HCT116 (cell line): ENCODE measurements at regions not wholly inside any gene's neighbourhood (a gene's known extent, or its start where the extent isn't known, plus 50 kb on each side); places are given as distances from the start of the nearest gene placed in this dataset.

ENCODE experiments used
- ATAC-seq: fragments of 200-7000 bp; cut with Tn5 transposase; 2 replicates; pipeline ENCODE4 v1.9.1; 2020; ENCODE audit warnings: mild to moderate bottlenecking, moderate library complexity
- BruUV-seq: library from RNA; stranded (reverse); fragments of 400-500 nt; replicated peaks from 2 replicates; lab custom pipeline; 2021; lab: Mats Ljungman, UMichigan
- CTCF ChIA-PET: fragments of 300-600 bp; sonication (Branson Sonifier 250); formaldehyde crosslinking; loops from one replicate; lab custom pipeline; 2021; ENCODE audit warnings: antibody characterized with exemption; lab: Charles Lee
- POLR2A ChIA-PET: fragments of 300-600, 350-600 bp; sonication (Branson Sonifier 250); formaldehyde crosslinking; loops from one replicate; lab custom pipeline; 2021; ENCODE audit warnings: antibody characterized with exemption; lab: Charles Lee
- RAD21 ChIA-PET, 2 experiments: fragments of 300-600 bp; sonication (Branson Sonifier 250); formaldehyde crosslinking; loops; one replicate each; lab custom pipeline; 2023; ENCODE audit warnings: low total read pairs in 2 of 2; ENCODE audit not compliant: uncharacterized antibody in 2 of 2, unreplicated experiment in 2 of 2, low non-redundant PET in 1 of 2; lab: Charles Lee
- DNase-seq: peaks from one replicate; pipeline ENCODE4 v3.0.0-alpha.2; 2010; ENCODE audit warnings: low read depth, low spot score
- H2AFZ ChIP-seq: fragments of 200-600 bp; shearing (Covaris generic), sonication (generic); 2 replicates; pipeline ENCODE4 v1.6.1; 2017; ENCODE audit warnings: low read depth, mixed run types, mixed read lengths, antibody characterized with exemption, low read length; ENCODE audit not compliant: poor library complexity, severe bottlenecking
- H3K27ac ChIP-seq: 2 replicates; pipeline ENCODE4 v1.5.1; 2012; ENCODE audit warnings: low read depth, low read length
- H3K27me3 ChIP-seq: fragments of 200-600 bp; sonication (generic); 2 replicates; pipeline ENCODE4 v1.6.1; 2016; ENCODE audit warnings: mixed run types, low read length, mixed read lengths; ENCODE audit not compliant: insufficient read depth
- H3K36me3 ChIP-seq, 2 experiments: fragments of 200-500 bp in 1 of 2; fragments of 200-600 bp in 1 of 2; sonication (Bioruptor generic) in 1 of 2; sonication (generic) in 1 of 2; 2 replicates each; pipeline versions ENCODE4 v1.5.1 to v1.6.1; 2014 to 2016; ENCODE audit warnings: low read length in 2 of 2, inconsistent platforms in 1 of 2, mixed read lengths in 1 of 2, mixed run types in 1 of 2; ENCODE audit not compliant: insufficient read depth in 2 of 2, control insufficient read depth in 1 of 2
- H3K4me1 ChIP-seq, 2 experiments: fragments of 200-600 bp in 1 of 2; sonication (generic) in 1 of 2; 2 replicates each; pipeline versions ENCODE4 v1.5.1 to v1.6.1; 2012 to 2017; ENCODE audit warnings: low read length in 2 of 2, inconsistent platforms in 1 of 2, mild to moderate bottlenecking in 1 of 2, mixed read lengths in 1 of 2, mixed run types in 1 of 2, moderate library complexity in 1 of 2; ENCODE audit not compliant: insufficient read depth in 2 of 2, control insufficient read depth in 1 of 2
- H3K4me2 ChIP-seq: fragments of 200-600 bp; sonication (generic); 2 replicates; pipeline ENCODE4 v1.6.1; 2017; ENCODE audit warnings: mixed run types, low read length, mixed read lengths
- H3K4me3 ChIP-seq, 2 experiments: fragments of 200-600 bp in 1 of 2; sonication (generic) in 1 of 2; replicated peaks in 1 of 2; 2 replicates each; pipeline ENCODE4 v1.5.1; 2011 to 2016; ENCODE audit warnings: low read length in 2 of 2, control low read depth in 1 of 2, low read depth in 1 of 2, mild to moderate bottlenecking in 1 of 2, mixed read lengths in 1 of 2, mixed run types in 1 of 2
- H3K79me2 ChIP-seq: fragments of 200-600 bp; sonication (generic); 2 replicates; pipeline ENCODE4 v1.6.1; 2017; ENCODE audit warnings: mild to moderate bottlenecking, mixed run types, low read length, moderate library complexity, mixed read lengths; ENCODE audit not compliant: insufficient read depth
- H3K9ac ChIP-seq: fragments of 200-600 bp; sonication (generic); 2 replicates; pipeline ENCODE4 v1.6.1; 2016; ENCODE audit warnings: low read length, mixed read lengths
- H3K9me2 ChIP-seq: fragments of 200-600 bp; sonication (generic), shearing (Covaris generic); 2 replicates; pipeline ENCODE4 v1.6.1; 2017; ENCODE audit warnings: mixed run types, mild to moderate bottlenecking, moderate library complexity; ENCODE audit not compliant: insufficient read depth
- H3K9me3 ChIP-seq, 2 experiments: fragments of 200-500 bp in 1 of 2; fragments of 200-600 bp in 1 of 2; sonication (Bioruptor generic) in 1 of 2; sonication (generic) in 1 of 2; 2 replicates each; pipeline ENCODE4 v1.6.1; 2014 to 2017; ENCODE audit warnings: low read length in 2 of 2, mixed read lengths in 2 of 2, inconsistent platforms in 1 of 2, low read depth in 1 of 2, mild to moderate bottlenecking in 1 of 2, mixed run types in 1 of 2, moderate library complexity in 1 of 2; ENCODE audit not compliant: control insufficient read depth in 1 of 2, insufficient read depth in 1 of 2
- H4K20me1 ChIP-seq: fragments of 200-600 bp; sonication (generic), shearing (Covaris generic); 2 replicates; pipeline ENCODE4 v1.6.1; 2017; ENCODE audit warnings: mixed run types, mild to moderate bottlenecking, moderate library complexity; ENCODE audit not compliant: insufficient read depth
- ATF3 ChIP-seq: IDR thresholded peaks from 2 replicates; pipeline ENCODE4 v1.6.1; 2012
- ELF1 ChIP-seq: IDR thresholded peaks from 2 replicates; pipeline ENCODE4 v1.6.1; 2012; ENCODE audit warnings: low read depth, borderline replicate concordance
- POLR2A ChIP-seq: IDR thresholded peaks from 2 replicates; pipeline ENCODE4 v1.7.0; 2011; ENCODE audit warnings: borderline replicate concordance; ENCODE audit not compliant: insufficient read depth, insufficient read length; ENCODE audit errors: extremely low read depth
- POLR2AphosphoS5 ChIP-seq: IDR thresholded peaks from 2 replicates; pipeline ENCODE4 v1.6.1; 2011; ENCODE audit warnings: mild to moderate bottlenecking, low read depth, low read length, moderate library complexity
- SIN3A ChIP-seq: IDR thresholded peaks from 2 replicates; pipeline ENCODE4 v1.6.1; 2012; ENCODE audit warnings: low read depth
- SP1 ChIP-seq: IDR thresholded peaks from 2 replicates; pipeline ENCODE4 v1.6.1; 2012; ENCODE audit warnings: low read depth
- SRF ChIP-seq: IDR thresholded peaks from 2 replicates; pipeline ENCODE4 v1.6.1; 2012; ENCODE audit warnings: low read depth
- TCF7L2 ChIP-seq: IDR thresholded peaks from 2 replicates; pipeline ENCODE4 v1.7.0; 2011; ENCODE audit warnings: borderline replicate concordance, inconsistent platforms; ENCODE audit not compliant: insufficient read depth, insufficient read length; ENCODE audit errors: extremely low read depth
- YY1 ChIP-seq: IDR thresholded peaks from 2 replicates; pipeline ENCODE4 v1.6.1; 2011; ENCODE audit warnings: low read length, low read depth, moderate library complexity, mild to moderate bottlenecking; ENCODE audit not compliant: insufficient replicate concordance; ENCODE audit errors: extremely low read depth
- ZFX ChIP-seq: fragments of 450-650 bp; IDR thresholded peaks from 2 replicates; pipeline ENCODE4 v1.6.1; 2017
- ZNF274 ChIP-seq: fragments of 200-500 bp; sonication (Bioruptor generic); IDR thresholded peaks from 2 replicates; pipeline ENCODE4 v1.6.1; 2014; ENCODE audit warnings: mild to moderate bottlenecking, low read depth, low read length, inconsistent platforms
- intact Hi-C: fragments of 100-400 bp; cut with micrococcal nuclease; formaldehyde crosslinking; loops from 2 replicates; pipeline ENCODE4 v1.10.0; 2022
- TF ChIP-seq, protein P1 (sequence below): IDR thresholded peaks from 2 replicates; pipeline ENCODE4 v1.6.1; 2011; ENCODE audit warnings: mild to moderate bottlenecking, low read length, moderate library complexity; ENCODE audit not compliant: insufficient replicate concordance; ENCODE audit errors: extremely low read depth
- TF ChIP-seq, protein P2 (sequence below): IDR thresholded peaks from 2 replicates; pipeline ENCODE4 v1.6.1; 2012
- TF ChIP-seq, protein P3 (sequence below), 3 experiments: fragments of 200-600 bp in 1 of 3; sonication (generic) in 1 of 3; IDR thresholded peaks in 2 of 3; conservative IDR thresholded peaks in 1 of 3; 2 replicates each; pipeline ENCODE4 v1.5.1; 2012 to 2017; ENCODE audit warnings: low read depth in 2 of 3, low read length in 2 of 3, antibody characterized with exemption in 1 of 3, borderline replicate concordance in 1 of 3, control low read depth in 1 of 3, mild to moderate bottlenecking in 1 of 3, mixed read lengths in 1 of 3, mixed run types in 1 of 3, moderate library complexity in 1 of 3; ENCODE audit not compliant: insufficient read depth in 1 of 3

- H2AFZ ChIP-seq: no peak overlapping the region
- no peaks in the 10 kb centered on the region for H3K36me3 ChIP-seq
- H3K27me3 ChIP-seq: no peaks in the 10 kb centered on the region
- H3K79me2 ChIP-seq: no peaks in the 10 kb centered on the region
- DNase-seq: no peak
- no peak for ATAC-seq
- H3K9ac ChIP-seq: no peak overlapping the region
- POLR2A ChIA-PET: no interaction called here
- RAD21 ChIA-PET: no interaction called here
- no peaks in the 10 kb centered on the region for H3K4me1 ChIP-seq
- H3K4me3 ChIP-seq: no peak overlapping the region
- no peaks in the 10 kb centered on the region for H3K9me2 ChIP-seq
- no peak overlapping the region for H3K27ac ChIP-seq
- no peak overlapping the region for H3K4me2 ChIP-seq
- TF ChIP-seq, protein P1, sequence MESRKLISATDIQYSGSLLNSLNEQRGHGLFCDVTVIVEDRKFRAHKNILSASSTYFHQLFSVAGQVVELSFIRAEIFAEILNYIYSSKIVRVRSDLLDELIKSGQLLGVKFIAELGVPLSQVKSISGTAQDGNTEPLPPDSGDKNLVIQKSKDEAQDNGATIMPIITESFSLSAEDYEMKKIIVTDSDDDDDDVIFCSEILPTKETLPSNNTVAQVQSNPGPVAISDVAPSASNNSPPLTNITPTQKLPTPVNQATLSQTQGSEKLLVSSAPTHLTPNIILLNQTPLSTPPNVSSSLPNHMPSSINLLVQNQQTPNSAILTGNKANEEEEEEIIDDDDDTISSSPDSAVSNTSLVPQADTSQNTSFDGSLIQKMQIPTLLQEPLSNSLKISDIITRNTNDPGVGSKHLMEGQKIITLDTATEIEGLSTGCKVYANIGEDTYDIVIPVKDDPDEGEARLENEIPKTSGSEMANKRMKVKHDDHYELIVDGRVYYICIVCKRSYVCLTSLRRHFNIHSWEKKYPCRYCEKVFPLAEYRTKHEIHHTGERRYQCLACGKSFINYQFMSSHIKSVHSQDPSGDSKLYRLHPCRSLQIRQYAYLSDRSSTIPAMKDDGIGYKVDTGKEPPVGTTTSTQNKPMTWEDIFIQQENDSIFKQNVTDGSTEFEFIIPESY: no peak
- TF ChIP-seq ZFX (no peak), ATF3 (no peak)
- TF ChIP-seq, all 23 proteins: peak for 0
- intact Hi-C loops: no loop called here
- CTCF ChIA-PET: no interaction called here
- Histone ChIP-seq H3K9me3 (no peaks in the 10 kb centered on the region), H4K20me1 (no peaks in the 10 kb centered on the region)
- BruUV-seq: no TSS peak
Observed at GRCh38 chrX:137198040-137198439, 164.2 kb upstream of the GPR101 start.

DNA sequence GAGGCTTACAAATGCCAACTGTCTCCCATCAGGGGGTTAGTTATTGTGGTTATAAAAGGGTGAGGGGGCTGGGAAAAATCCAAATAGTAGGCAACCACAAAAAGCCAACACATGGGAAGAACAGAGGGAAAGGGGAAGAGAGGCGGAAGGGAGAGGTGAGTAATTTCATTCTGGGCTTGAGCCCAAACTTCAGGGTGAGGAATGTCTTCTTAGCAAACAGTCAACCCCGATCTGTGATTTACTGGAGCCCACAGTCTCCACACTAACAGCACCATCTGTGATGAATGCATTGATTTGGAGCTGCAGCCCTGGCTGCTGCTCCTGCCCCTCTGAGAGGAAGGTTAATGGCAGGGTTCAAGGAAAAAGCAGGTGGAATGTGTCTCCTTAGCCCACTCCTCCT lies 162.2 kb upstream of the GPR101 start:
- H3K36me3 ChIP-seq: no peaks in the 10 kb centered on the region
- no TSS peak for BruUV-seq
- CTCF ChIA-PET: no interaction called here
- H4K20me1 ChIP-seq: no peaks in the 10 kb centered on the region
- RAD21 ChIA-PET: no interaction called here
- no peaks in the 10 kb centered on the region for H3K4me1 ChIP-seq
- no peaks in the 10 kb centered on the region for H3K27me3 ChIP-seq
- no peak overlapping the region for H3K9ac ChIP-seq
- intact Hi-C loops: no loop called here
- H3K27ac ChIP-seq: no peak overlapping the region
- H2AFZ ChIP-seq: no peak overlapping the region
- no peaks in the 10 kb centered on the region for H3K9me3 ChIP-seq
- ATAC-seq: no peak
- no peak overlapping the region for H3K4me2 ChIP-seq
- no peak overlapping the region for H3K4me3 ChIP-seq
- no peak for DNase-seq
- no peaks in the 10 kb centered on the region for H3K79me2 ChIP-seq
- POLR2A ChIA-PET: no interaction called here
- H3K9me2 ChIP-seq: no peaks in the 10 kb centered on the region
- TF ChIP-seq SIN3A (no peak), ELF1 (no peak), TCF7L2 (no peak), ZNF274 (no peak), POLR2AphosphoS5 (no peak), SRF (no peak), SP1 (no peak), YY1 (no peak), POLR2A (no peak)
- TF ChIP-seq, protein P2, sequence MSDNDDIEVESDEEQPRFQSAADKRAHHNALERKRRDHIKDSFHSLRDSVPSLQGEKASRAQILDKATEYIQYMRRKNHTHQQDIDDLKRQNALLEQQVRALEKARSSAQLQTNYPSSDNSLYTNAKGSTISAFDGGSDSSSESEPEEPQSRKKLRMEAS: no peak
- TF ChIP-seq, protein P3, sequence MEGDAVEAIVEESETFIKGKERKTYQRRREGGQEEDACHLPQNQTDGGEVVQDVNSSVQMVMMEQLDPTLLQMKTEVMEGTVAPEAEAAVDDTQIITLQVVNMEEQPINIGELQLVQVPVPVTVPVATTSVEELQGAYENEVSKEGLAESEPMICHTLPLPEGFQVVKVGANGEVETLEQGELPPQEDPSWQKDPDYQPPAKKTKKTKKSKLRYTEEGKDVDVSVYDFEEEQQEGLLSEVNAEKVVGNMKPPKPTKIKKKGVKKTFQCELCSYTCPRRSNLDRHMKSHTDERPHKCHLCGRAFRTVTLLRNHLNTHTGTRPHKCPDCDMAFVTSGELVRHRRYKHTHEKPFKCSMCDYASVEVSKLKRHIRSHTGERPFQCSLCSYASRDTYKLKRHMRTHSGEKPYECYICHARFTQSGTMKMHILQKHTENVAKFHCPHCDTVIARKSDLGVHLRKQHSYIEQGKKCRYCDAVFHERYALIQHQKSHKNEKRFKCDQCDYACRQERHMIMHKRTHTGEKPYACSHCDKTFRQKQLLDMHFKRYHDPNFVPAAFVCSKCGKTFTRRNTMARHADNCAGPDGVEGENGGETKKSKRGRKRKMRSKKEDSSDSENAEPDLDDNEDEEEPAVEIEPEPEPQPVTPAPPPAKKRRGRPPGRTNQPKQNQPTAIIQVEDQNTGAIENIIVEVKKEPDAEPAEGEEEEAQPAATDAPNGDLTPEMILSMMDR (IDR thresholded peaks at IDR 0.05 in 2 of 3, conservative IDR thresholded peaks at IDR 0.05 in 1 of 3; ENCODE audit: borderline replicate concordance in 1 of 3, insufficient read depth in 1 of 3, low read depth in 2 of 3, low read length in 2 of 3): no peak
